H9 (cell line): ENCODE measurements at regions not wholly inside any gene's neighbourhood (a gene's known extent, or its start where the extent isn't known, plus 50 kb on each side); places are given as distances from the start of the nearest gene placed in this dataset.

ENCODE experiments used
- DNase-seq: peaks from one replicate; pipeline ENCODE4 v3.0.0-alpha.2; 2017
- H2AFZ ChIP-seq: one replicate; pipeline ENCODE4 v1.6.1; 2013; ENCODE audit warnings: mild to moderate bottlenecking, low read length, control low read depth, moderate library complexity
- H2AK5ac ChIP-seq: 2 replicates; pipeline ENCODE4 v1.6.1; 2013; ENCODE audit warnings: low read length, control low read depth, mixed read lengths; ENCODE audit not compliant: insufficient read length
- H2BK120ac ChIP-seq: one replicate; pipeline ENCODE4 v1.6.1; 2013; ENCODE audit warnings: low read depth, mild to moderate bottlenecking, low read length, control low read depth, inconsistent platforms; ENCODE audit not compliant: poor library complexity, severe bottlenecking
- H2BK12ac ChIP-seq: 2 replicates; pipeline ENCODE4 v1.6.1; 2013; ENCODE audit warnings: low read length, control low read depth, mixed read lengths, low read depth; ENCODE audit not compliant: insufficient read length
- H2BK15ac ChIP-seq: 2 replicates; pipeline ENCODE4 v1.6.1; 2013; ENCODE audit warnings: low read depth, low read length, control low read depth
- H2BK20ac ChIP-seq: one replicate; pipeline ENCODE4 v1.6.1; 2013; ENCODE audit warnings: low read depth, mild to moderate bottlenecking, low read length, control low read depth, inconsistent platforms; ENCODE audit not compliant: poor library complexity, severe bottlenecking
- H2BK5ac ChIP-seq: 2 replicates; pipeline ENCODE4 v1.6.1; 2013; ENCODE audit warnings: low read length, control low read depth, mixed read lengths; ENCODE audit not compliant: insufficient read length
- H3K14ac ChIP-seq: 2 replicates; pipeline ENCODE4 v1.6.1; 2013; ENCODE audit warnings: low read length, control low read depth; ENCODE audit not compliant: insufficient read depth
- H3K18ac ChIP-seq: 2 replicates; pipeline ENCODE4 v1.6.1; 2013; ENCODE audit warnings: low read depth, mild to moderate bottlenecking, mixed read lengths, low read length, control low read depth; ENCODE audit not compliant: insufficient read length
- H3K23ac ChIP-seq: 2 replicates; pipeline ENCODE4 v1.6.1; 2013; ENCODE audit warnings: low read length, control low read depth, mixed read lengths, low read depth; ENCODE audit not compliant: insufficient read length
- H3K23me2 ChIP-seq: 2 replicates; pipeline ENCODE4 v1.6.1; 2013; ENCODE audit warnings: low read depth, mild to moderate bottlenecking, mixed read lengths, low read length, control low read depth; ENCODE audit not compliant: insufficient read length, poor library complexity, severe bottlenecking
- H3K27ac ChIP-seq: 2 replicates; pipeline ENCODE4 v1.5.1; 2013; ENCODE audit warnings: low read length, control low read depth, mixed read lengths, low read depth; ENCODE audit not compliant: insufficient read length
- H3K27me3 ChIP-seq: 2 replicates; pipeline ENCODE4 v1.6.1; 2013; ENCODE audit warnings: low read length, control low read depth, inconsistent platforms; ENCODE audit not compliant: insufficient read depth
- H3K4ac ChIP-seq: 2 replicates; pipeline ENCODE4 v1.6.1; 2013; ENCODE audit warnings: low read depth, mild to moderate bottlenecking, control low read depth, inconsistent platforms, low read length, moderate library complexity
- H3K4me1 ChIP-seq: 2 replicates; pipeline ENCODE4 v1.6.1; 2013; ENCODE audit warnings: low read length, control low read depth, inconsistent platforms; ENCODE audit not compliant: insufficient read depth
- H3K4me2 ChIP-seq: 2 replicates; pipeline ENCODE4 v1.6.1; 2013; ENCODE audit warnings: low read length, control low read depth, mixed read lengths; ENCODE audit not compliant: insufficient read length, insufficient read depth
- H3K56ac ChIP-seq: 2 replicates; pipeline ENCODE4 v1.6.1; 2013; ENCODE audit warnings: low read depth, mild to moderate bottlenecking, mixed read lengths, low read length, control low read depth; ENCODE audit not compliant: insufficient read length
- H3K79me1 ChIP-seq: 2 replicates; pipeline ENCODE4 v1.6.1; 2013; ENCODE audit warnings: low read depth, mild to moderate bottlenecking, moderate library complexity, low read length, control low read depth, inconsistent platforms; ENCODE audit not compliant: insufficient read depth, poor library complexity, severe bottlenecking
- H3K79me2 ChIP-seq: 2 replicates; pipeline ENCODE4 v1.6.1; 2013; ENCODE audit warnings: low read length, control low read depth, inconsistent platforms; ENCODE audit not compliant: insufficient read depth
- H3K9ac ChIP-seq: 2 replicates; pipeline ENCODE4 v1.6.1; 2013; ENCODE audit warnings: low read length, control low read depth, mixed read lengths; ENCODE audit not compliant: insufficient read length; ENCODE audit errors: extremely low read depth
- H3K9me3 ChIP-seq: one replicate; pipeline ENCODE4 v1.6.1; 2013; ENCODE audit warnings: low read depth, low read length, inconsistent platforms; ENCODE audit not compliant: control insufficient read depth
- H3T11ph ChIP-seq: one replicate; pipeline ENCODE4 v1.6.1; 2013; ENCODE audit warnings: mild to moderate bottlenecking, low read length, control low read depth, inconsistent platforms
- H4K20me1 ChIP-seq: one replicate; pipeline ENCODE4 v1.6.1; 2013; ENCODE audit not compliant: control insufficient read depth, insufficient read length, insufficient read depth
- H4K5ac ChIP-seq: 2 replicates; pipeline ENCODE4 v1.6.1; 2013; ENCODE audit warnings: low read depth, mild to moderate bottlenecking, mixed read lengths, low read length, control low read depth; ENCODE audit not compliant: insufficient read length
- H4K8ac ChIP-seq: replicated peaks from 2 replicates; pipeline ENCODE4 v1.6.1; 2013; ENCODE audit warnings: low read length, control low read depth, mixed read lengths, low read depth; ENCODE audit not compliant: insufficient read length
- H4K91ac ChIP-seq: 2 replicates; pipeline ENCODE4 v1.6.1; 2013; ENCODE audit warnings: low read depth, mild to moderate bottlenecking, moderate library complexity, mixed read lengths, low read length, control low read depth; ENCODE audit not compliant: insufficient read length
- H3K27ac Mint-ChIP-seq, 3 experiments: 2 replicates in 2 of 3; 3 replicates in 1 of 3; pipeline ENCODE4 v1.8.0; 2020 to 2021; ENCODE audit warnings: mixed read lengths in 3 of 3, mild to moderate bottlenecking in 1 of 3, moderate library complexity in 1 of 3
- H3K27me3 Mint-ChIP-seq: 2 replicates; pipeline ENCODE4 v1.8.0; 2021; ENCODE audit warnings: low read depth, mild to moderate bottlenecking, moderate library complexity, mixed read lengths
- H3K36me3 Mint-ChIP-seq, 3 experiments: 2 replicates in 2 of 3; 3 replicates in 1 of 3; pipeline ENCODE4 v1.8.0; 2020 to 2021; ENCODE audit warnings: low read depth in 3 of 3, mixed read lengths in 3 of 3; ENCODE audit not compliant: insufficient read depth in 1 of 3
- H3K4me1 Mint-ChIP-seq, 2 experiments: 2 replicates each; pipeline ENCODE4 v1.8.0; 2020; ENCODE audit warnings: mixed read lengths in 2 of 2
- H3K4me3 Mint-ChIP-seq, 2 experiments: 2 replicates in 1 of 2; 3 replicates in 1 of 2; pipeline ENCODE4 v1.8.0; 2020 to 2021; ENCODE audit warnings: mild to moderate bottlenecking in 2 of 2, mixed read lengths in 2 of 2, moderate library complexity in 1 of 2
- H3K9me3 Mint-ChIP-seq, 2 experiments: 2 replicates in 1 of 2; 3 replicates in 1 of 2; pipeline ENCODE4 v1.8.0; 2020; ENCODE audit warnings: mild to moderate bottlenecking in 2 of 2, mixed read lengths in 2 of 2, moderate library complexity in 1 of 2
- WGBS: extraction: QIAGEN DNeasy Blood & Tissue Kit; methylation state at CpG from one replicate; pipeline ENCODE4 v1.1.7; 2013; ENCODE audit warnings: missing lambda C conversion rate, low lambda C conversion rate, mixed read lengths; ENCODE audit not compliant: insufficient read length; ENCODE audit errors: extremely low coverage; 5-methylcytosine and 5-hydroxymethylcytosine counted together
- TF ChIP-seq, protein P1 (sequence below): fragments of 200-600 bp; sonication (generic); conservative IDR thresholded peaks from 3 replicates; pipeline ENCODE4 v1.8.0; 2021; ENCODE audit warnings: antibody characterized with exemption, mild to moderate bottlenecking

- Histone ChIP-seq H3K23me2 (no peaks in the 10 kb centered on the region), H2BK12ac (no peak overlapping the region), H2BK5ac (no peak overlapping the region), H3K14ac (no peak overlapping the region), H3K9ac (no peak overlapping the region), H3K4me2 (no peak overlapping the region), H2AK5ac (no peak overlapping the region), H3K23ac (no peak overlapping the region), H4K91ac (no peak overlapping the region), H3T11ph (no peak overlapping the region), H3K27ac (no peak overlapping the region), H3K56ac (no peak overlapping the region), H3K4ac (no peak overlapping the region), H3K79me2 (no peaks in the 10 kb centered on the region), H2BK20ac (no peak overlapping the region), H3K27me3 (no peaks in the 10 kb centered on the region), H4K20me1 (no peaks in the 10 kb centered on the region), H3K4me1 (peaks cover 2% of the 10 kb centered on the region; the same call in 1 of the 2 replicates), H4K5ac (no peak overlapping the region), H3K9me3 (no peaks in the 10 kb centered on the region), H3K18ac (no peak overlapping the region), H2BK120ac (no peak overlapping the region), H2BK15ac (no peak overlapping the region), H2AFZ (no peak overlapping the region), H3K79me1 (no peaks in the 10 kb centered on the region), H4K8ac (no peak overlapping the region)
- WGBS, result no CpG with 5 or more reads among the region's 6 CpGs
- peak overlapping the region in 2 of 3 experiments; percentile 24 to 64; a peak in 2 of 7 replicates for H3K27ac Mint-ChIP-seq
- DNase-seq, result peak; percentile 38
- TF ChIP-seq, protein P1, sequence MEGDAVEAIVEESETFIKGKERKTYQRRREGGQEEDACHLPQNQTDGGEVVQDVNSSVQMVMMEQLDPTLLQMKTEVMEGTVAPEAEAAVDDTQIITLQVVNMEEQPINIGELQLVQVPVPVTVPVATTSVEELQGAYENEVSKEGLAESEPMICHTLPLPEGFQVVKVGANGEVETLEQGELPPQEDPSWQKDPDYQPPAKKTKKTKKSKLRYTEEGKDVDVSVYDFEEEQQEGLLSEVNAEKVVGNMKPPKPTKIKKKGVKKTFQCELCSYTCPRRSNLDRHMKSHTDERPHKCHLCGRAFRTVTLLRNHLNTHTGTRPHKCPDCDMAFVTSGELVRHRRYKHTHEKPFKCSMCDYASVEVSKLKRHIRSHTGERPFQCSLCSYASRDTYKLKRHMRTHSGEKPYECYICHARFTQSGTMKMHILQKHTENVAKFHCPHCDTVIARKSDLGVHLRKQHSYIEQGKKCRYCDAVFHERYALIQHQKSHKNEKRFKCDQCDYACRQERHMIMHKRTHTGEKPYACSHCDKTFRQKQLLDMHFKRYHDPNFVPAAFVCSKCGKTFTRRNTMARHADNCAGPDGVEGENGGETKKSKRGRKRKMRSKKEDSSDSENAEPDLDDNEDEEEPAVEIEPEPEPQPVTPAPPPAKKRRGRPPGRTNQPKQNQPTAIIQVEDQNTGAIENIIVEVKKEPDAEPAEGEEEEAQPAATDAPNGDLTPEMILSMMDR, result no peak
- H3K4me3 Mint-ChIP-seq, result no peak overlapping the region
- H3K27me3 Mint-ChIP-seq, result no peaks in the 10 kb centered on the region
- H3K9me3 Mint-ChIP-seq, result no peaks in the 10 kb centered on the region
- H3K36me3 Mint-ChIP-seq, result no peaks in the 10 kb centered on the region
- peaks cover 27 to 32% of the 10 kb centered on the region in 2 experiments for H3K4me1 Mint-ChIP-seq
Observed at GRCh38 chr5:157944077-157944633, 85.2 kb upstream of the CLINT1 start.
